ENCODE measurements at regions not wholly inside any gene's neighbourhood (a gene's known extent, or its start where the extent isn't known, plus 50 kb on each side); places are given as distances from the start of the nearest gene placed in this dataset.

DNA sequence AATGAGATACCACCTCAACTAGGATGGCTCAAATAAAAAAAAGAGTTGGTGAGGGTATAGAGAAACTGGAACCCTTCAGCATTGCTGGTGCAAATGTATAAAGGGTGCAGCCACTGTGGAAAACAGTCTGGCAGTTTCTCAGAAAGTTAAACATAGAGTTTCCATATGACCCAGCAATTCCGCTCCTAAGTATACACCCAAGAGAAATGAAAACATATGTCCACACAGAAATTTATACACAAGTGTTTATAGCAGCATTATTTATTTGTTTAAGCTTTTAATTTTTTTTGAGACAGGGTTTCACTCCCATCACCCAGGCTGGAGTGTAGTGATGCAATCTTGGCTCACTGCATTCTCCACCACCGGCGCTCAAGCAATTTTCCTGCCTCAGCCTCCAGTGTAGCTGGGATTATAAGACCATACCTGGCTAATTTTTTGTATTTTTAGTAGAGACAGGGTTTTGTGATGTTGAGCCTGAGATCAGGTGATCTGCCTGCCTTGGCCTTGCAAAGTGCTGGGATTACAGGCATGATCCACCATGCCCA is 118.2 kb upstream of the KIF5B start:
- in situ Hi-C loops (cut with MboI; ENCODE audit: low sequenced_read_pairs): no loop called here

DNA sequence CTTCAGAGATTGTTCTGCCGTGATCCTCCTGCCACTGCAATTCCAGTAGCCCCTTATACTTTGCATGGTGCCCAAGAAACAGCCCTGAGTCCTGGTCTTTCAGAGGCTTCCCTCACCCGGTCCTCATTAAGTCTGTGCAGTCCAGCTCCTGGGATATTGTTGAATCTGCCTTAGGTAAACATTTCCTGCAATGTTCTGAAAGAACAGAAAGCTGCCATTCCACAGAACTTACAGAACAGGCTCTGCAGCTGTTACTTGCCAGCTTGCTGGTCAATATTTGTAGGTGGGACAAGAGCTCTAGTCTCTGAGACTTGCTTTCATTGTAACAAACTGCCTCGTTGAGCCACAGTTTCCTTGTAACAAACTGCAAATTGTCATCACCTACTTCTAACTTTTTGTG is 115.0 kb upstream of the KIF5B start:
- in situ Hi-C loops (cut with MboI; ENCODE audit: low sequenced_read_pairs): no loop called here

DNA sequence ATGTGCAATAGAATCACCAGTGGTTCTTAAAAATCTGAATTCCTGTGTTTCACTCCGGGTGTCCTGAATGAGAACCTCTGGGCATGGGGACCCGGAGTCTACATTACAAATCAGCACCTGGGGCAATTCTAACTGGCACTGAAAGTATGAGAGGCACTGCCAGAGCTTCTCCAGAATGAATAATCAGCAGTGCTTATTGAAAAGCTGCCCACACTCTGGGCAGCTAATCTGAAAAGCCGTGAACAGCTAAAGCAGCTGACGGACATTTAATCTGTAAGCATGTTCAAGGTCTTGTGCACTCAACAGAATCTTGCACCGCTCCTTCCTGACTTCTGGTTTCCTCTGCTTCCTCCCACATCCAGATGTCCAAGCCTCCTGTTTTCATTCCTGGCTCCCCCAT is 113.3 kb upstream of the KIF5B start:
- in situ Hi-C loops (cut with MboI; ENCODE audit: low sequenced_read_pairs): no loop called here

DNA sequence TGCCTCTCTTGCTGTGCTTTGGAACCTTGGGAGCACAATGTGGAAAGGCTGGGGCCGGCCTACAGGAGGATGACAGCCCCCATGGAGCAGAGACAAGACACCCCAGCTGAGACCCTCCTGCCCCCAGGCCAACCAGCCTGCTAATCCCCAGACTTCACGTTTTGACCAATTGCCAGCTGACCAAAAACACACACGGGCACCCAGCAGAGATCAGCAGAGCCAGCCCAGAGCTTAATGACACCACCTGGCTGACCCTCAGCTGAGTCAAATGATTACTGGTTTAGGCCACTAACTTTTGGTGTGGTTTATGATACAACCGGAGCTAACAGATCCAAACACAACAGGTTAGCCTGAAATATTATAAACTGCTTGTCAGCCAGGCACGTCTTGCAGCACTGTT is 111.2 kb upstream of the KIF5B start:
- in situ Hi-C loops (cut with MboI; ENCODE audit: low sequenced_read_pairs): no loop called here

DNA sequence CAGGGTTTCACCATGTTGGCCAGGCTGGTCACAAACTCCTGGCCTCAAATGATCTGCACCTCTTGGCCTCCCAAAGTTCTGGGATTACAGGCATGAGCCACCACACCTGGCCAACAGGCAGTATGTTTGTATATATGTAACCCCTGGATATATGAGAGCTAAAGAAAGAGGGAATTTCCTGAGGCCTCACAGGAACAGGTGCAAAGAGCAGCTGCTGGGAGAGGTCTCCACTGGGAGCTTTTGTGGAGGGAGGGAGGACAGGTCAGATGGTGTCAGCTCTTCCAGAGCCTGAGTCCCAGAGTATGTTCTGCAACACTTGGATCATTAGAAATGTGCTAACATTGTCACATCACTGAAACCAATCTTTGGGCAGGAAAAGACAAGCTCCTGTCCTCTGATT is 110.1 kb upstream of the KIF5B start:
- in situ Hi-C loops (cut with MboI; ENCODE audit: low sequenced_read_pairs): no loop called here

DNA sequence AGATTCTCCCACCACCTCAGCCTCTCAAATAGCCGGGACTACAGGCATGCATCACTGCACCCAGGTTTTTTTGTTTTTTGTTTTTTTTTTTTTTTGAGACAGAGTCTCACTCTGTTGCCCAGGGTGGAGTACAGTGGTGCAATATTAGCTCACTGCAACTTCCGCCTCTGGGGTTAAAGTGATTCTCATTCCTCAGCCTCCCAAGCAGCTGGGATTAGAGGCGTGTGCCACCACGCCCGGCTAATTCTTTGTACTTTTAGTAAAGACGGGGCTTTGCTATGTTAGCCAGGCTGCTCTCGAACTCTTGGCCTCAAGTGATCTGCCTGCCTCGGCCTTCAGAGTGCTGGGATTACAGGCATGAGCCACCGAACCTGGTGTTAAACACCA is 107.5 kb upstream of the KIF5B start:
- in situ Hi-C loops (cut with MboI; ENCODE audit: low sequenced_read_pairs): no loop called here

DNA sequence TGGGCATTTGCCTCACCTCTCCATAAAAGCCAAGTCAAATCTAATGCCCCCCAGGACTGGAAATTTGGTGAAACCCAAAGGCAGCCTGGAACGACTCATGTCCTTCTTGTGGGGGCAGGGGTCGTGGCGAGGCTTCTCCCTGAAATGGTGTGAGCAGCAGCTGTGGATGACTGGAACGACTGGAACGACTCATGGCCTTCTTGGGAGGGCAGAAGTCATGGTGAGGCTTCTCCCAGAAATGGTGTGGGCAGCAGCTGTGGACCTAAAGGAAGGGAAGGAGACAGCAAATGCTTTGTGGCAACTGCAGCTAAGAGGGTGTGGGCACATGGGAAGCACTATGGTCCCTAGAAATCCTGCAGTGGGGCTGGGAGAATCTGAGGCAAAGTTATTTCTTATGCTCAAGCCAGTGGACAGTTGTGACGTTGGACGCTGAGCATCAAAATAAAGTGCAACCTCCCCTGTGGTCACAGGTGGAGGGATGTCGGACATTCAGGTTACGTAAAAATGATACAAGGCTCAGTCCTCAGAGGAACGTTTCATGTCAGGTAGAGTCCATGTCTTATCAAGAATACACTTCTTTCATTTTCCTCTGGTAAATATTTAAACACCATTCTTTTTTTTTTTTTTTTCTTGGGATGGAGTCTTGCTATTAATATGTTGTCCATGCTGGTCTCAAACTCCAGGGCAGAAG is 107.0 kb upstream of the KIF5B start:
- in situ Hi-C loops (cut with MboI; ENCODE audit: low sequenced_read_pairs): no loop called here

DNA sequence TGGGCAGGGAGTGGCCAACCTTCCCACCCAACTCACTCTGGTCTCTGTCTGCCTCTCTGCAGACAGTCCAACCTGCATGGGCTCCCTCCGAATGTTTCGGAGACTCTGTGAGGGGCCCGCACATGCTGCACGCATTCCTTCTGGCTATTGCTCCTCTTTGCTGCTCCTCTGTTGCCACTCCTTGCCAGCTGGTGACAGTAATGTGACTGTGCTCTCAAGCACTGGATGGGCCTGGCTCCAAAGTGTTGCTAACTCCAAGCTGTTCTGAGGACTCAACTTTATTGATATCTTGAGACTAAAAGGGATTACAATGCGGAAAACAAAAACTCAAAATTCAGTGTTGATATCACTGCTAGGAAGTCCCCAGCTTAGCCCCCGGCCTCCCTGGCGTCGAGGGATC is 105.4 kb upstream of the KIF5B start:
- in situ Hi-C loops (cut with MboI; ENCODE audit: low sequenced_read_pairs): no loop called here

DNA sequence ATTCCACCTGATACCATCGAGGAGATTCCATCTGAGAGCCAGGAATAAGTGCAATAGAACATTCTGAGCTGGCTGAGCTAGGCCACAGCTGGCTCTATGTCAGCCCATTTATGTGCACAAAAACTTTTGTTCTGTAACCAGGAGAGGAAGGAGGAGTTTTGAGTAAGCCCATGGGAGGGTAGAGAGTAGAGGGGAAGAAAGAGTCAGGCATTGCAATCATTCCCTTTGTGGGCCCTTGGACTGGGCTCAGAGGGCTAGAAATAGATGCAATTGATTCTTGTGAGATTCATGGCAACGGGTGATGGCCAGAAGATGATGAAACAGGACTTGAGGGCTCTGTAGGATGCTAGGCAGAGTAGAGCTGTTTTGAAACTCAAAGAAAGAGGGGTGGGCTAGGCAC is 104.6 kb upstream of the KIF5B start:
- in situ Hi-C loops (cut with MboI; ENCODE audit: low sequenced_read_pairs): no loop called here

DNA sequence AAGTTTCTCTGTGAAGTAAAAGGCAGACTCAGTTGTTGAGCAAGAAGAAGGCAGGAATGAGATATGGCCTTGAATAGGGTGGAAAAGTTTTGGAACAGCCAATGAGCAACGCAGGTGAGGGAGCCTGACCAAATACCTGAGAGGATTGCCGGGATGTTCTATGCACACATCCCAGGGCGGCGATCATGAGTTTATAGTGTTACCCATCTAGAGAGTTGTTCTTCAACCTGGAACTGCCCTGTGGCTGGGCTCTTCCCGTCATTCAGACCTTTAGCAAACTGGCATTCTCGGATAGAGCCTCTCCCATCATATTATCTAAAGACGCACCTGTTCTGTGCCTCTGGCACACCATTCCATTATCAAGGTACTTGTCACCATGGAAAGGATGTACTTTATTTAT is 103.0 kb upstream of the KIF5B start:
- in situ Hi-C loops (cut with MboI; ENCODE audit: low sequenced_read_pairs): no loop called here

DNA sequence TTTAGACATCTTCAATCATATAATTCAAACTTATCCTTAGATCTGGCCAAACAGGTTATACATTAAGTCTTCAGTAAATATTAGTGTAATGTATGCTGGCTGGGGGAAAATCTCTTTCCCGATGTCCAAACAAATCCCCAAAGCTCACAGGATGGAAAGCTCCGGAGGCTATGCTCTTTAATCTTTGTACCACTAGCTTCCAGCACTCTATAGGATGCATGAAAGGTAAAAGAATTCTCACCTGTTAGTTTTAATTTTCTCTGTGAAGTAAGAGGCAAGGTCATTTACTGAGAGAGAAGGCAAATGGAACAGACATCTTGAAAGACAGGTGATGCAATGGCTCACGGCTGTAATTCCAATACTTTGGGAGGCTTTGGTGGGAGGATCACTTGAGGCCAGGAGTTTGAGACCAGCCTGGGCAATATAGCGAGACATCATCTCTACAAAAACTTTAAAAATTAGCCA is 99.8 kb upstream of the KIF5B start:
- in situ Hi-C loops (cut with MboI; ENCODE audit: low sequenced_read_pairs): no loop called here

DNA sequence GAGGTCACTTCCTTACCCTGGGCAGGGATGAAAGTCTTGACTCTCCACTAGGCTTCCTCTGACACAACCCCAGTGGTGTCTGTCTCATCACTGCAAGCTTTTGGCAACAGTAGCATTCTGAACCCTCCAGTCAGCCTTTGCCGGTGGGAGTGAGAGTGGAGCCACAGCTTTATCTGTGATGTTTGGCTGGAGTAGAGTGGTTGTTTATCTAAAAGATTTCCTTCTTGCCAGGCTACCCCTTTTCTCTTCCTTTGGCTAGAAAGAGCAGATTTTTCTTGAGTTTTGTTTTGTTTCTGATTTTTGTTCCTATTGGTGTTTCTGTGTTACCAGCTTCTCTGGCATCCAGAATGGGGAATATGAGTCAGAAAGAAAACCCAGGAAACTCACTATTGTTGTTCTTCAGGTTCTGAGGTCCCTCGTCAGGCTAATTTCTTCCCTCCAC is 98.9 kb upstream of the KIF5B start:
- in situ Hi-C loops (cut with MboI; ENCODE audit: low sequenced_read_pairs): no loop called here

DNA sequence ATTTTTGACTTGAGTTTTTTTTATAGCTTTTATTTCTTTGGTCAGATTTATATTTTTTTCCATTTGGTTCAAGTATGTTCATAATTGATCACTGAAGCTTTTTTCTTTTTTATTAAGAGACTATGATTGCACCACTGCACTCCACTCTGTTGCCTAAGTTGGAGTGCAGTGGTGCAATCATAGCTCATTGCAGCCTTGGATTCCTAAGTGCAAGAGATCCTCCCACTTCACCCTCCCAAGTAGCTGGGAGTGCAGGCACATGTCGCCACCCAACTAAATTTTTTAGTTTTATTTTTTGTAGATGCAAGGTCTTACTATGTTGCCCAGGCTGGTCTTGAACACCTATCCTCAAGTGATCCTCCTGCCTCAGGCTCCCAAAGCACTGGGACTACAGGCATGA is 97.7 kb upstream of the KIF5B start:
- in situ Hi-C loops (cut with MboI; ENCODE audit: low sequenced_read_pairs): no loop called here

DNA sequence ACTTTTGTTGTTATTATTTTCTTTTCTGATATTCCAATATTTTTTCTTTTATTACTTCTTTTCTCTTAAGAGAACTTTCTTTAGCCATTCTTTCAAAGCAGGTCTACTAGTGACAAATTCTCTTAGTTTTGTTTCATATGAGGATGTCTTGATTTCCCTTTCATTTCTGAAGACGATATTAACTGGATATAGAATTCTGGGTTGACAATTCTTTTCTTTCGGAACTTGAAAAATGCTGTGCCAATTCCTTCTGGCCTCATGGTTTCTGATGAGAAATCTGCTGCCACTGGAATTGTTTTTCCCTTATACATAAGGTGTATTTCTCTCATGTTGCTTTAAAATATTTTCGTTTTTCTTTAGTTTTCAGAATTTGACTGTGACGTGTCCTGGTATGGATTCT is 97.0 kb upstream of the KIF5B start:
- in situ Hi-C loops (cut with MboI; ENCODE audit: low sequenced_read_pairs): no loop called here

DNA sequence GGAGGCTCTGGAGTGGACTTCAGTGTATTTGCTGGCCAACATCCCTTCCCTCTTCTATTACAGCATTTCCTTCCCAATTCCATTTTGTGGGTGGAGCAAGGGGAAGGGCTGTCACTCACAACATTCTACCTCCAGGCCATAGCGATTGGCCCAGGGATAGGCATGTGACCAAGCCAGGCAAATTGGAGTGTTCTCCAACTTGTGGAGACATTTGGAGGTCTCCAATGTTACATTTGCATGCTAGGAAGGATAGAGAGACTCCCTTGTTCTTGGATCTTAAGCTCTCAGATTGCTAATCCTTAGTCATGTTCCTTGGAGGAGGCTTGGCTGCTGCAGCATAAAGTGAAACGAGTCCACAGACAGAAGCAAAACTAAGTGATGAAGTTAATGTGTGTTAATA is 95.6 kb upstream of the KIF5B start:
- in situ Hi-C loops (cut with MboI; ENCODE audit: low sequenced_read_pairs): no loop called here

DNA sequence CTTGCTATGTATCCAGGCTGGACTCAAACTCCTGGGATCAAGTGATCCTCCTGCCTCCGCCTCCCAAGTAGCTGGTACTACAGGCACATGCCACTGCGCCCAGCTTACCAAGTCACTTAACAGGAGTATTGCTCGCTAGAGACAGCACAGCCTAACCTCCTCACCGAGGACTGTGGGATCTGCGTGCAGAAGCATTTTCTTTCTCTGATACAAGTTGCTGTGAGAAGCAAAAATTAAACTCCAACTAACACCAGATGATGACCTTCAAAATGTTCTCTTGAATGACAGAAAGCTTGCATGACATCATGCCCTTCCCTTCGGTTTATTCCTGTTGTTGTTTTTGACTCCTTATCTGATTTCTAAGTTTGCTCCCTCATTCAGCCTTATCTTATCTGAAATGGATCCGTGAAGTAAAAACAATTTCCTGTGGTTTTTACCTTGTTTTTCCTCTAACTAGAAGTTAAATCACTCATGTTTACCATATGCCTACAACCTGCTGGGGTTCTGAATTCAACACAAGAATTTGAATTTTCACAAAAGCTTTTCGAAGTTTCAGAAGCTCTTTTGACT is 94.4 kb upstream of the KIF5B start:
- in situ Hi-C loops (cut with MboI; ENCODE audit: low sequenced_read_pairs): no loop called here

DNA sequence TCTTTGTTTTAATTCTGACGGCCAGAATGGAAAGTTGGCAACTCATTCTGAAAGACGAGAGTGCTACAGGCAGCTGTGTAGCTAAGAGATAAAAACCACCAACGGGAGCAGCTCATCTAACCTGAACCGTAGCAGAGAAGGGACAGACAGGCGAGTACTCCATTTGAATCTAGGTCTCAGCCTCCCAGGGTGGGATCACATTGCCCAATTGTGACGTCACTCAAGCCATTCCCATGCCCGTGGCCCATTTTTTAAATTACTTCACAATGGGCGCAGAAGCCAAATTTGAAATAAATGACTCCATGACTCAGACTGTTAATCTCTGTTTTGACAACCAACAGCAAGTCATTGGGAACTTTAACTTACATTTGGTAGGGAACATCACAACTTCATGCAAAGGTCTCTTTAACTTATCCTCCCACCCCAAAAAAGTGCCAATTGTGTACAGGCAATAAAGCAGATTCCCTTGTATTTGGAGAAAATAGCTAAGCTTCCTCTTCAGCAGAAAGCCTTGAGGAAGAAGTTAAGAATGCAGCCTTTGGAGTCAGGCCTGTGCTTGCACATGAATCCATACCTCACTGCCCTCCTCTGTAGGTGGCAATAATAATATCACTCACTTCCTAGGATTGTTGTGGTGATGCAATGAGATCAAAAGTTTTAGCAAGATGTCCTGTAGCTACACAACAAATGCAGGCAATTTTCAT is 93.2 kb upstream of the KIF5B start:
- in situ Hi-C loops (cut with MboI; ENCODE audit: low sequenced_read_pairs): no loop called here

DNA sequence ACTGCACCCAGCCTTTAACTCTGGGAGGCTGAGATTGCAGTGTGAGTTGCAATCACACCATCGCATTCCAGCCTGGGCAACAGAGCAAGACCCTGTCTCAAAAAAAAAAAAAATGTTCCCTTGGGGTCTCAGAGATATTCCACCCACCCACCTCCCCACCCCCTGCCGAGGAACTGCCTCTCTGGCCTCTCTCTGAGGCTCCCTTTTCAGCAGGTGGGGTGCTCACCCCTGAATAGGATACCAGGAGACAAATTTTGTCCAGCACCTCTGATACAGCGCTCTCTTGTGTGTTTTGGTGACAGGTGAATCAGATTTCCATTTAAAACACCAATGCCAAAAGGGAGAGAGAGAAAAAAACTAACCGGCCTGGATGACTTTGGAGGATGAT is 92.6 kb upstream of the KIF5B start:
- in situ Hi-C loops (cut with MboI; ENCODE audit: low sequenced_read_pairs): no loop called here

DNA sequence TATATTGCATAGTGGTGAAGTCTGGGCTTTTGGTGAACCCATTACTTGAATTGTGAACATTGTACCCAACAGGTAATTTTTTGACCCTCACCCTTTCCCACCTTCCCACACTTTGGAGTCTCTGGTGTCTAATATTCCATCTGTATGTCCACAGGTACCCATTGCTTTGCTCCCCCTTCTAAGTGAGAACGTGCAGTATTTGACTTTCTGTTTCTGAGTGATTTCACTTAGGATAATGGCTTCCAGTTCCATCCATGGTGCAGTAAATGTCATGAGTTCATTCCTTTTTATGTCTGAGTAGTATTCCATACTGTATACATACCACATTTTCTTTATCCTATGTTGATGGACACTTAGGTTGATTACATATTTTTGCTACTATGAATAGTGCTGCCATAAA is 91.5 kb upstream of the KIF5B start:
- in situ Hi-C loops (cut with MboI; ENCODE audit: low sequenced_read_pairs): no loop called here

DNA sequence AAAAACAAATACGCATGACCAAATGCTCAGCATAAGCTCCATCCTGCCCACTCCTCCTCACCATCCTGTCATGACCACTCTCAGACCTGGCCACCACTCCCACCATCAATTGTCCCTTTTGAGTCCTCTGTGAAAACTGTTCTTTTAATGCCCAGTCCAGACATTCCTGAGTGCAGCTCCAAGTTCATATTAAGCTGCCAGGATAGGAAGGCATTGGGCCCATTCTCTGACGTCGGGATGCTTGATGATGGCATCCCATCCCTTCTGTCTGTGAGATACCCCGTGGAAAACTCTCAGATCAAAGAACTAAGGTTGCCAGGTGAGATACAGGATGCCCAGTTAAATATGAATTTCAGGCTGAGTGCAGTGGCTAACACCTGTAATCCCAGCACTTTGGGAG is 89.9 kb upstream of the KIF5B start:
- in situ Hi-C loops (cut with MboI; ENCODE audit: low sequenced_read_pairs): no loop called here

DNA sequence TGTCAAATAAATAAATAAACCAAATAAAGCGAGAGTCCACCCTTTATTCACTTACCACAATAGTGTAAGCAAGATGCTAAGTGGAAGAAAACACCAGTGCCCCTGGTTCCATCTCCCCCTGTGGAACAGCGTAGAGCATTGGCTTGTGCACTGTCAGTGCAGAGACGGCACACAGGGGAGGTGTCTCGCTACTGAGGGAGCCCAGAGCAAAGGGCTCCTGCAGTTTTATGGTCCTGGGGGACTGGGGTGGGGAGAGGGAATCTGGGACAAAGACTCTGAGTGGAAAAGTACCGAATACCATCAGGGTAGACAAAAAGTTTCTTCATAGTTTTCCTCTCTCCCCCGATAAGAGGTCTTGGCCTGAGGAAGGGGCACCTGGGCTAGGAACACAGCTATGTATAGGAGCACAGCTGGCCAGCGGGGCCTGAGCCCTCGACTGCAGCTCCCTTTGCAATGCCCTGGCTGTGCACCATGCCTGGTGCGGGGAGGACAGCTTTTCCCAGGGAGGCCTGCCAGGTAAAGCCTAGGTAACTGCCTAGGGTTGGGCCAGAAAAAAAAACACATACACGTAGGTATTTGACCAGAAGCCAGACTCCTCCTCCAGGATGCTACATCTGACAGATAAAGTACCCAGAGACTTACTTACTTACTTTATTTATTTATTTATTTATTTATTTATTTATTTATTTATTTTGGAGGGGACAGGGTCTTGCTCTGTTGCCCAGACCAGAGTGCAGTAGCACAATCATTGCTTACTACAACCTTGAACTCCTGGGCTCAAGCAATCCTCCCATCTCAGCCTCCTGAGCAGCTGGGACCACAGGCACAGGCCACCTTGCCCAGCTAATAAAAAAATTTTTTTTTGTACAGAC is 88.8 kb upstream of the KIF5B start:
- in situ Hi-C loops (cut with MboI; ENCODE audit: low sequenced_read_pairs): no loop called here
